ENCODE measurements at regions not wholly inside any gene's neighbourhood (a gene's known extent, or its start where the extent isn't known, plus 50 kb on each side); places are given as distances from the start of the nearest gene placed in this dataset.

DNA sequence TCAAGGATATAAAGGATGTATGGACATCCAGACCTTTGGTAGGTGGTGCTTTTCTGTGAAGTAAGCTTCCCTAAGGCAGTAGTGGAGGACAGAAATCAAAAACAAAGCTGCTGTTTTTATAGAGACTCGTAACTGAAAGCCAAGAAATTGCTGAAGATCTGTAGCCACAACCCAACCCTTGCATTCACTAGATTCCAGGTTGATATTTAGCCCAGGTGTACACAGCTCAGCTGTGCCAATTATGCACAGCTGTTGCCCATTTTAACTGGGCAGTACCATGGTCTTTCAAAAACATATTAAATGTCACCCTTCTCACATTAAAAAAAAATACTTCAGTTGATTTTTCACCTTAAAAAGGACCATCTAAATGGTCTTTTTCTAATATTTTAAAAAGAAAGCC lies 75.8 kb downstream of the CNTN3 start:
- Histone ChIP-seq H3K4me3 (no peak overlapping the region), H3K9me3 (peaks cover 0 to 19% (median 0%) of the 10 kb centered on the region in 8 donors), H3K4me1 (no peaks in the 10 kb centered on the region), H3K36me3 (no peaks in the 10 kb centered on the region), H3K27ac (no peak overlapping the region), H3K27me3 (replicated peaks in 1 of 7) (no peaks in the 10 kb centered on the region)
- TF ChIP-seq POLR2A (IDR thresholded peaks at IDR 0.05): no peak
- TF ChIP-seq POLR2AphosphoS5 (IDR thresholded peaks at IDR 0.05): no peak
- DNase-seq: no peak
- intact Hi-C loops (cut with DNase I; ENCODE audit: low total_unique reads): no loop called here
- WGBS, 5 donors: 54 to 67% (median 63%) methylated on average over 1 of the region's 1 CpG

- no peaks in the 10 kb centered on the region for H3K4me1 ChIP-seq
- H3K27me3 ChIP-seq (replicated peaks in 1 of 7): no peaks in the 10 kb centered on the region
- H3K27ac ChIP-seq: no peak overlapping the region
- no peaks in the 10 kb centered on the region for H3K36me3 ChIP-seq
- TF ChIP-seq POLR2A (IDR thresholded peaks at IDR 0.05): no peak
- TF ChIP-seq POLR2AphosphoS5 (IDR thresholded peaks at IDR 0.05): no peak
- TF ChIP-seq CTCF (IDR thresholded peaks at IDR 0.05 in 8 of 11, conservative IDR thresholded peaks at IDR 0.05 in 3 of 11): no peak
- H3K4me3 ChIP-seq: no peak overlapping the region
- WGBS, 5 donors: 69 to 90% (median 86%) methylated on average over 2 of the region's 2 CpGs
- no peak for DNase-seq
- peaks cover 0 to 19% (median 0%) of the 10 kb centered on the region in 8 donors for H3K9me3 ChIP-seq
- intact Hi-C loops (cut with DNase I; ENCODE audit: low total_unique reads): no loop called here
Observed at GRCh38 chr3:74537857-74538256, 76.6 kb downstream of the CNTN3 start.

- no peaks in the 10 kb centered on the region for H3K27me3 ChIP-seq (replicated peaks in 1 of 7)
- H3K9me3 ChIP-seq: peaks cover 0 to 15% (median 0%) of the 10 kb centered on the region in 8 donors
- no peak for TF ChIP-seq CTCF (IDR thresholded peaks at IDR 0.05 in 8 of 11, conservative IDR thresholded peaks at IDR 0.05 in 3 of 11)
- no peak for TF ChIP-seq POLR2A (IDR thresholded peaks at IDR 0.05)
- TF ChIP-seq POLR2AphosphoS5 (IDR thresholded peaks at IDR 0.05): no peak
- WGBS, 5 donors: 67 to 84% (median 72%) methylated on average over 4 of the region's 4 CpGs
- intact Hi-C loops (cut with DNase I; ENCODE audit: low total_unique reads): no loop called here
- H3K36me3 ChIP-seq: no peaks in the 10 kb centered on the region
- H3K4me3 ChIP-seq: no peak overlapping the region
- H3K4me1 ChIP-seq: no peaks in the 10 kb centered on the region
- H3K27ac ChIP-seq: no peak overlapping the region
- no peak for DNase-seq
Observed at GRCh38 chr3:74537164-74537563, 77.3 kb downstream of the CNTN3 start.

DNA sequence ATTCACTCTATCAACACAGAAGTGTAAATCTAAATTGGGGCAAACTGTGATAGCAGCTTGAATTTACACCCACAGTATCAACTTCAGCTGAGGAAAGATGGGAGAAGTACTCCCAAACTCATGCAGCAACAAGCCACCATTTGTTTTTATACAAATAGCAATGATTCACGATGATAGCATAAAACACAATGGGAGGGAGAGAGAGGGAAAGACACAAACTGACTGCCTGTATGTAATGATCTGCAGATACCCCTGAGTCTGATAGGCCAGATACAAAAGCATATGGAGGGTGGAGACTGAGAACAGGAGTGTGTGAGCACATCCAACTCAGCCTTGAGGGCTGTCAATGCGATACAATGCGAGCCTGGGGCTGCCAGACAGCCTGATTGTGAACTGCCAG lies 79.2 kb downstream of the CNTN3 start:
- no peaks in the 10 kb centered on the region for H3K36me3 ChIP-seq
- 69 to 86% (median 77%) methylated on average over 3 of the region's 3 CpGs for WGBS, 5 donors
- no peaks in the 10 kb centered on the region for H3K4me1 ChIP-seq
- H3K4me3 ChIP-seq: no peak overlapping the region
- intact Hi-C loops (cut with DNase I; ENCODE audit: low total_unique reads): no loop called here
- no peak overlapping the region for H3K27ac ChIP-seq
- peaks cover 0 to 15% (median 0%) of the 10 kb centered on the region in 8 donors for H3K9me3 ChIP-seq
- TF ChIP-seq CTCF (IDR thresholded peaks at IDR 0.05 in 8 of 11, conservative IDR thresholded peaks at IDR 0.05 in 3 of 11) (no peak), POLR2A (IDR thresholded peaks at IDR 0.05) (no peak), POLR2AphosphoS5 (IDR thresholded peaks at IDR 0.05) (no peak)
- H3K27me3 ChIP-seq (replicated peaks in 1 of 7): no peaks in the 10 kb centered on the region
- DNase-seq: no peak

DNA sequence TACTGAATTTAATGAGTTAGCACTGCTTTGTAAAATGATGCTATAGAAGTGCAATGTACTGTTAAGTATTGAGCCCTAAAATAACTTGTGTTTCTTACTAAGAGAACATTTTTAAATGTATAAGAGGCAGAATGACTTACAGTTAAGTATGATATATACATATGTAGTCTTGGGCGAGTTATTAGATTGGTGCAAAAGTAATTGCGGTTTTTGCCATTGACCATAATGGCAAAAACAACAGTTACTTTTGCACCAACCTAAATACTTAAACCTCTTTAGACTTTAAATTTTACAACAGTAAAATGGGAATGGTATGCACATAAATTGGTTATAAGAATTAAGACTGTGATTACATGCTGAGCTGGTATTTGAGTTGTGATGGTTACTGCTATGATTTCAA lies 79.8 kb downstream of the CNTN3 start:
- Histone ChIP-seq H3K36me3 (no peaks in the 10 kb centered on the region), H3K4me1 (no peaks in the 10 kb centered on the region), H3K27me3 (replicated peaks in 1 of 7) (no peaks in the 10 kb centered on the region), H3K27ac (no peak overlapping the region), H3K4me3 (no peak overlapping the region), H3K9me3 (peaks cover 0 to 15% (median 0%) of the 10 kb centered on the region in 8 donors)
- WGBS, 5 donors: 86 to 97% (median 90%) methylated on average over 2 of the region's 2 CpGs
- intact Hi-C loops (cut with DNase I; ENCODE audit: low total_unique reads): no loop called here
- no peak for DNase-seq
- TF ChIP-seq POLR2A (IDR thresholded peaks at IDR 0.05) (no peak), POLR2AphosphoS5 (IDR thresholded peaks at IDR 0.05) (no peak), CTCF (IDR thresholded peaks at IDR 0.05 in 8 of 11, conservative IDR thresholded peaks at IDR 0.05 in 3 of 11) (no peak)
